SJCRH30 (cell line): ENCODE measurements at regions not wholly inside any gene's neighbourhood (a gene's known extent, or its start where the extent isn't known, plus 50 kb on each side); places are given as distances from the start of the nearest gene placed in this dataset.
"Not testable (repeated sequence)": the region's sequence is repeated elsewhere in the genome, so short reads cannot be mapped to it uniquely, and the experiment has no call there.

ENCODE experiments used
- DNase-seq, 2 experiments: peaks; one replicate each; pipeline ENCODE4 v3.0.0-alpha.2; 2015 to 2020
- H3K27ac ChIP-seq: fragments of 250-450 bp; sonication (Bioruptor Pico); 2 replicates; pipeline ENCODE4 v1.5.1; 2020; ENCODE audit warnings: mild to moderate bottlenecking, moderate library complexity
- H3K27me3 ChIP-seq: fragments of 250-450 bp; sonication (Bioruptor Pico); 2 replicates; pipeline ENCODE4 v1.5.1; 2020; ENCODE audit warnings: mild to moderate bottlenecking, moderate library complexity
- H3K36me3 ChIP-seq: fragments of 250-450 bp; sonication (Bioruptor Pico); 2 replicates; pipeline ENCODE4 v1.5.1; 2020; ENCODE audit warnings: mild to moderate bottlenecking, moderate library complexity
- H3K4me1 ChIP-seq: fragments of 250-450 bp; sonication (Bioruptor Pico); 2 replicates; pipeline ENCODE4 v1.5.1; 2020; ENCODE audit warnings: mild to moderate bottlenecking, moderate library complexity
- H3K4me3 ChIP-seq: fragments of 250-450 bp; sonication (Bioruptor Pico); 2 replicates; pipeline ENCODE4 v1.5.1; 2020; ENCODE audit warnings: mild to moderate bottlenecking, moderate library complexity
- H3K9me3 ChIP-seq: fragments of 250-450 bp; sonication (Bioruptor Pico); replicated peaks from 2 replicates; pipeline ENCODE4 v1.5.1; 2020; ENCODE audit warnings: mild to moderate bottlenecking, moderate library complexity

DNA sequence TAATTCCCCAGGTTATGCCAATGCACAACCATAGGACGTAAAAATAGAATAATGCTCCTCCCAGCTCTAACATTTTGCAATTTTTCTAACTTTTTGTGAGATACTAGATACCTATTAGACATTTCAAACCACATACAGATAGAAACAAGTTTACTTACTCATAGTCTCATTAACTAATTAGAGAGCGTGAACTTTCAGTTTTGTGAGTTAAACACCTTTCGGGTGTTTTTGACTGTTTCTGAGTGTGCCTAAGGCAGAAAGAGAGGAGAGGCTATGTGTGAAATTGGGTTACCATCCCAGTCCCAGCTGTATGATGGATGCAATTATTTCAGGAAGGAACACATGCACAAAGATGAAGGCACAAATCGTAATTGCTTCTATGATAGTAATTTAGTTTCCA is 300.4 kb upstream of the POU1F1 start:
- Histone ChIP-seq H3K4me3 (no peak overlapping the region), H3K36me3 (no peaks in the 10 kb centered on the region), H3K9me3 (no peaks in the 10 kb centered on the region), H3K4me1 (no peaks in the 10 kb centered on the region), H3K27ac (no peak overlapping the region), H3K27me3 (no peaks in the 10 kb centered on the region)
- no peak for DNase-seq

DNA sequence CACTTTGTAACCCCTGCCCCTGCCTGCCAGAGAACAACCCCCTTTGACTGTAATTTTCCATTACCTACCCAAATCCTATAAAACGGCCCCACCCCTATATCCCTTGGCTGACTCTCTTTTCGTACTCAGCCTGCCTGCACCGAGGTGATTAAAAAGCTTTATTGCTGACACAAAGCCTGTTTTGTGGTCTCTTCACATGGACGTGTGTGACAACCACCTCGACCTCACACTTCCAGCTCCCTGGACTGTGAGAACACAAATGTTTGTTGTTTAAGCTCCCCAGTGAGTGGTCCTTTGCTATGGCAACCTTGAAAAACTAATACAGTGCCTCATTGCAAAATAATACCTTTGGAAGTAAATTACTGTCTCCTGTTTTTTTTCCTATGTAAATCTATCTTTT is 299.2 kb upstream of the POU1F1 start:
- H3K27me3 ChIP-seq, result no peaks in the 10 kb centered on the region
- no peak for DNase-seq
- H3K4me1 ChIP-seq, result no peaks in the 10 kb centered on the region
- no peak overlapping the region for H3K27ac ChIP-seq
- no peak overlapping the region for H3K4me3 ChIP-seq
- no peaks in the 10 kb centered on the region for H3K36me3 ChIP-seq
- H3K9me3 ChIP-seq, result no peaks in the 10 kb centered on the region

DNA sequence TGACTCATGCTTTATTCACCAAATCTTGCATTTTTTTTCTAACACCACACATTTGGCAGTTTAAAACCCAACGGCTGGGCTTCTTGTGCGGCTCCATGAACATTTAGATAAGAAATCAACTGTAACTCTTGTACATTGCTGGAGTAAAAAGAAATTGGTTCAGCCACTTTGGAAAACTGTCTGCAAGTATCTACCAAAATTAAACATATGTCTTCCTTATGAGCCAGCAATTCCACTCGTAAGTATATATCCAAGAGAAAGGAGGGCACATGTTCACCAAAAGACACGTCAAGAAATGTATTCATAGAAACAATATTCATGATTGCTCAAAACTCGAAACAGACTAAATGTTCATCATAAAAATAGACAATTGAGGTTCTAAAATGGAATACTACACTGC is 291.9 kb upstream of the POU1F1 start:
- H3K36me3 ChIP-seq, result no peaks in the 10 kb centered on the region
- H3K27ac ChIP-seq, result no peak overlapping the region
- H3K27me3 ChIP-seq, result no peaks in the 10 kb centered on the region
- DNase-seq, result no peak
- H3K4me1 ChIP-seq, result no peaks in the 10 kb centered on the region
- no peak overlapping the region for H3K4me3 ChIP-seq
- no peaks in the 10 kb centered on the region for H3K9me3 ChIP-seq

DNA sequence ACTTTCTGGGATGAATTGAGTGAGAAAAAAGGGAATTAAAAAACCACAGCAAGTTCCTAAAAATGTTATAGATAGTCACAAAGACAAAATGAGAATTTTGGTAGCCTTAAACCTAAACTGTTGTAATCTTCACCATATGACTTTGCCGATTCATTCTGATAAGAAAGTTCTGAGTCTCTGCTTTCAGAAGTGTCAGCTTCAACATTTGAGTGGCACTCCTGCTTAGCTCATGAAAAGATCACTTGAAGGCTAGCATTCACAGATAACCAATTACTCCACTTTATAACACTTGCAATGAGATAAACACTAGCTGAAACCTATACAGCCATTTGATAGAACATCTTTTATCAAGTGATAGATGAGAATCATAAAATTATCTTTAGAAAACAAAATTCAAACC is 288.1 kb upstream of the POU1F1 start:
- DNase-seq, result no peak
- H3K27ac ChIP-seq, result no peak overlapping the region
- H3K27me3 ChIP-seq, result no peaks in the 10 kb centered on the region
- H3K4me1 ChIP-seq, result no peaks in the 10 kb centered on the region
- H3K4me3 ChIP-seq, result no peak overlapping the region
- H3K36me3 ChIP-seq, result no peaks in the 10 kb centered on the region
- no peaks in the 10 kb centered on the region for H3K9me3 ChIP-seq

DNA sequence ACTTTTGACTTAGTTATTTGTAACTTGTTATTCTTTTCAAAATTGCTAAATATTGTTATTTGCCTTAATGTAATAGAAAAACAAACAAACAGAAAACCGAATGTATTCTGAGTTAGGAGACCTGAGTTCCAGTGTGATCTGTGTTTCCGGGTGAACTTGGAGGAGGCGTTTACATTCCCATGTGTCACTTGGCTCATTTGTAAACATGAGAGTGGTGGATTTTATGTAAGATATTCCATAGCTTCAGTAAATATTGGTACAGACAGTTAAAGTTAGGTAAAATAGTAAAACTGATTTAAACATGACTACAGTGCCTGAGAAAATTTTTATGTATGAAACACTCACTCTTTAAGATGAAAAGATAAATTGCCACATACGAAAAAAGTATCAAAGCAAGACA is 287.3 kb upstream of the POU1F1 start:
- H3K36me3 ChIP-seq, result no peaks in the 10 kb centered on the region
- H3K27me3 ChIP-seq, result no peaks in the 10 kb centered on the region
- no peak overlapping the region for H3K27ac ChIP-seq
- H3K4me3 ChIP-seq, result no peak overlapping the region
- H3K4me1 ChIP-seq, result no peaks in the 10 kb centered on the region
- no peaks in the 10 kb centered on the region for H3K9me3 ChIP-seq
- no peak for DNase-seq

DNA sequence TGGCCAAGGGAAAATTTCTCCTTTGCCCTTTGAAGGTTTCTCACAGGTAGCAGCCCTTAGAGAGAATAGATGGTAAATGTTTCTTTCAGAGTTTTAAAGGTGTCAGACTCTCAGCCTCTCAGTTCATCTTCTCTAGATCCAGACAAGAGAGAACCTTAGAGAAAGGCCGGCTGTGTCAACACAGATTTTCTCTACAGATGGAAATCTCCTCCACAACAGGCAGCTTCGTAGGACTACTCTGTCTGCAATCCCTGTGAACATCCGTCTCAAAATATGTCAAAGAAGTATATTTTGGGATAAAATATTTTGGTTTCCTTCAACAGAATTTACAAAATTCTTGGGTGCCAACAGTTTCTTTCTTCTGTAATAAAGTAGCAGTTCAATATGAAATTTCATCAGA is 282.1 kb upstream of the POU1F1 start:
- no peaks in the 10 kb centered on the region for H3K4me1 ChIP-seq
- H3K4me3 ChIP-seq, result no peak overlapping the region
- no peaks in the 10 kb centered on the region for H3K9me3 ChIP-seq
- no peak overlapping the region for H3K27ac ChIP-seq
- no peaks in the 10 kb centered on the region for H3K36me3 ChIP-seq
- no peak for DNase-seq
- no peaks in the 10 kb centered on the region for H3K27me3 ChIP-seq

DNA sequence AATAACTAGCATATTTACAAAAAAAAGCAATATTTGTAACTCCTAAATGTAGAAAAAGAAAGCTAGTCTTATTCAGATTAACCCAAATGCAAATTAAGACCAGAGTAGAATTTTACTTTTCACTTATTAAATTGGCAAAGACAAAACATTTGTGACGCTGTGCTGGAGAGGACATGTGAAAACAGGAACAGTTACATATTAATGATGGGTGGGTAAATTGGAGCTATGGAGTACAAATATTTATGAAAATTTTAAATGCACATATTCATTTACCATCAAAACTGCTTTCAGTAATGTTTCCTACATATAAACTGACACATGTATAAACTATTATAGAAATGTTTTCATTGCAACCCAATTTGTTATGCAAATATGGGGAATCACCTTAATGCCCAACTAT is 278.9 kb upstream of the POU1F1 start:
- no peak overlapping the region for H3K27ac ChIP-seq
- H3K36me3 ChIP-seq, result no peaks in the 10 kb centered on the region
- no peak overlapping the region for H3K4me3 ChIP-seq
- no peaks in the 10 kb centered on the region for H3K9me3 ChIP-seq
- no peaks in the 10 kb centered on the region for H3K27me3 ChIP-seq
- DNase-seq, result no peak
- no peaks in the 10 kb centered on the region for H3K4me1 ChIP-seq

DNA sequence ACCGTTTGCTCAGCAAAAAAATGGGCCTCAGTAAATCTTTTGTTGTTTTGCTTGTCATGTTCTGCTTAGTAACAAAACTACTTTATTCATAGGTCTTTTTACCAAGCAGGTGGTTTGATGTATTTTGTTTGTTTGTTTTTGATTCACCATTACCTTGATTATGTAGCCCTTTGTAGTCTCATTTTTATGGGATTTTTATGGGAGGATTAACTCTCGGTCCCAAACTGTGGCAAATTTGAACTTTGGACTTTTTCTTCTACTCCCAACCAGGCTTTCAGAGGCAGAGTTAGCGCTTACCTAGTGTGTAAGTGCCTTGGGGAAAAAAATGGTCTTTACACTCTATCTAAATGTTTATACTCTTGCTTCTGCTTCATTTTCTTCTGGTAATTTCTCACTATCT is 276.7 kb upstream of the POU1F1 start:
- no peaks in the 10 kb centered on the region for H3K36me3 ChIP-seq
- no peak for DNase-seq
- no peaks in the 10 kb centered on the region for H3K9me3 ChIP-seq
- H3K27ac ChIP-seq, result no peak overlapping the region
- no peaks in the 10 kb centered on the region for H3K4me1 ChIP-seq
- no peak overlapping the region for H3K4me3 ChIP-seq
- no peaks in the 10 kb centered on the region for H3K27me3 ChIP-seq

DNA sequence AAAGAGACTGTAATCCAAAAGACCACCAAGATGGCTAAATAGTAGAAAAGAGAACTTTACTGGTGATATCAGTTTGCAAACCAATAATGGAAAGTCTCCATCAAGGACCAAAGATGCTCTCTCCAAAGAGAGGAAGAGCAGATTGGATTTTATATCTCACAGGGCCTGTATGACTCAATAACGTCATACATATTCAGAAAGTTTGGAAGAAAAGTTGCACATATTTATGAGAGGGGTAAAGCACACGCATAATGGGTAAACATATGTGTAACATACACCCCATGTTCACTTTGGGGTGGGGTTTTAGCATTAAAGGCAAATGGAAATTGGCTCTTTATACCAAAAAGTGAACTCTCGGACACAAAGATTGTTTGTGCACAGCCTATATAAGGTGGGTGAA is 274.5 kb upstream of the POU1F1 start:
- no peaks in the 10 kb centered on the region for H3K4me1 ChIP-seq
- H3K27me3 ChIP-seq, result no peaks in the 10 kb centered on the region
- no peak overlapping the region for H3K4me3 ChIP-seq
- DNase-seq, result no peak
- H3K36me3 ChIP-seq, result no peaks in the 10 kb centered on the region
- no peak overlapping the region for H3K27ac ChIP-seq
- H3K9me3 ChIP-seq, result no peaks in the 10 kb centered on the region

DNA sequence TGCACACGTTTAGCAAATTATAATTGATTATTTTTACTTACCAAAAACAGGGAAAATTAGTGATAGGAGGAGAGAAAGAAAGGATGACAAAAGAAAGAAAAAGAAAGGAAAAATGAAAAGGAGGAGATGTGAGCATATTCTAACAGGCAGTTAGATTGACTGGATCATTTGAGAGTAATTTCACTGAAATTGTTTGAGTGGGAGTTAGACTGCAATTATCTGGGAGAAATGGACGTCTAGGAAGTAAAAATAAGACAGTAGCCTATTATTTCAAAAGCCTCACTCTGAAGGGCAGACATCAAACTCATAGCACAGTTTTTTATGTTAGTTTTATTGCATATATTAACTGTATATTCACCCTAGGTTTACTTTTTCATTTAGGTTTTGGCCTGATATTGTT is 272.8 kb upstream of the POU1F1 start:
- H3K36me3 ChIP-seq, result no peaks in the 10 kb centered on the region
- H3K27me3 ChIP-seq, result no peaks in the 10 kb centered on the region
- no peak for DNase-seq
- H3K27ac ChIP-seq, result no peak overlapping the region
- no peak overlapping the region for H3K4me3 ChIP-seq
- H3K4me1 ChIP-seq, result no peaks in the 10 kb centered on the region
- H3K9me3 ChIP-seq, result no peaks in the 10 kb centered on the region

DNA sequence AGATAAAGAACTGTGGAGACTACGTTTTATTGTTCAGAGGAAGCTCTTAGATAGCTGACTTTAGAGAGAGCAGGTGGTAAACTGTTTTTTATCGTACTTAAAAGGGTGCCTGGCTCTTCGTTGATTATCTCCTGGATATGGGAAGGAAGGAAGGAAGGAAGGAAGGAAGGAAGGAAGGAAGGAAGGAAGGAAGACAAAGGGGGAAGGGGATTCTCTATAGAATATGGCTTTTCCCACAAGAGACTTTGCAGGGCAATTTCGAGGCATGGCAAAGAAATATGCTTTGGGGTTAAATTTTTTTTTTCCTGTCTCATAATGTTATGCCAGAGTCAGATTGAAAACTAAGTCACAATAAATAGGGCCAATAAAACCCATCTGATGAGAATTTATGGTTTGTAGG is 271.9 kb upstream of the POU1F1 start:
- Histone ChIP-seq H3K36me3 (no peaks in the 10 kb centered on the region), H3K4me3 (no peak overlapping the region), H3K27ac (no peak overlapping the region), H3K4me1 (no peaks in the 10 kb centered on the region), H3K27me3 (no peaks in the 10 kb centered on the region), H3K9me3 (no peaks in the 10 kb centered on the region)
- no peak for DNase-seq

DNA sequence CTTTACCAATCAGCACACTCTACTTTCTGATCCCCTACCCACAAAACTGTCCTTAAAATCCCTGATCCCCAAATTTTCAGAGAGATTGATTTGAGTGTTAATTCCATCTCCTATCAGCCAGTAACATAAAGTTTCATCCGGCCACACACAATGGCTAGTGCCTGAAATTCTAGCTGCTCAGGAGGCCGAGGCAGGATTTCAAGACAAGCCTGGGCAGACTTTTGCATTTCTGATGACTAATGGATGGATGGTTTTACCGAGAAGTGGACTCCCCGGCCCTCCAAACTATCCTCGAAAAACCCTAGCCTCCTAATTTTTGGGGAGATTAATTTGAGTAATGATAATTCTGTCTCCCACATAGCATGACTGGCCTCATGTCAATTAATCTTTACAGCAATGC is 269.8 kb upstream of the POU1F1 start:
- no peak for DNase-seq
- H3K4me3 ChIP-seq, result no peak overlapping the region
- H3K27me3 ChIP-seq, result no peaks in the 10 kb centered on the region
- H3K36me3 ChIP-seq, result no peaks in the 10 kb centered on the region
- H3K27ac ChIP-seq, result no peak overlapping the region
- no peaks in the 10 kb centered on the region for H3K4me1 ChIP-seq
- no peaks in the 10 kb centered on the region for H3K9me3 ChIP-seq

DNA sequence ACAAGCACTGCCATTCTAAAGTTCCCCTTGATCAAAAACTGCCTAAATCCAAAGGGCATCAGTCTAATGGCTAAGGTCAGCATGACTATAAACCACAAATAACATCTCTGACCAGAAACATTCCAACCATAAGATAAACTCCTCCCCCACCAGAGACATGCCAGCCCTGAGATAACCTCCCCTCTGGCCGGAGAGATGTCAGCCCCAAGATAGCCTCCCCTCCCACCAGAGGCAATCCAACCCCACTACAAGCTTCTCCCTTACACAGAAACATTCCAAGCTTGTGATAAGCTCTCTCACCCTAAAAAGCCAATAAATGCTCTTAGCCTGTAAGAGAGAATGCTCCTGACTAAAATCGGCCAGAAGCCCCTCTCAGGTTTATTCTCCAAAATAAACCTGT is 267.0 kb upstream of the POU1F1 start:
- not testable (repeated sequence) for H3K36me3 ChIP-seq, H3K4me1 ChIP-seq, H3K4me3 ChIP-seq, H3K27me3 ChIP-seq, H3K9me3 ChIP-seq, H3K27ac ChIP-seq, DNase-seq

DNA sequence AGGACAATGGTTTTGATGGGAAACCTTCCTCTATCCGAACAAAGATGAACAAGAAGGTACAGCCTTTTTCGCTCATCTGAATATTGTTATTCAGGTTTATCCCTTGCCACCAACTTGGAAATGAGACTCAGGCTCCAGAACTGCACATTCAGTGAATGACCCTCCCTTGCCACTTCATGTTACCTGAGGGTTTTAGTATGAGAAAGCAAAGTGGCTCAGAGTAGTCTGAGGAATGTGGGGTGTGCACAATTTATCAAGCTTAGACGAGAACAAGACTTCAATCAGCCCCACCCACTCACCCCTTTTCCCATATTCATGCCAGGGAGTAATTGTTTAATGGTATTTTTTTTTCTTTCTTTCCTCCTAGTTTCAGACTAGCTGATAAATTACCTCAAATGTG is 265.3 kb upstream of the POU1F1 start:
- no peak overlapping the region for H3K4me3 ChIP-seq
- H3K4me1 ChIP-seq, result no peaks in the 10 kb centered on the region
- no peaks in the 10 kb centered on the region for H3K9me3 ChIP-seq
- H3K27ac ChIP-seq, result no peak overlapping the region
- H3K27me3 ChIP-seq, result no peaks in the 10 kb centered on the region
- no peaks in the 10 kb centered on the region for H3K36me3 ChIP-seq
- no peak for DNase-seq

DNA sequence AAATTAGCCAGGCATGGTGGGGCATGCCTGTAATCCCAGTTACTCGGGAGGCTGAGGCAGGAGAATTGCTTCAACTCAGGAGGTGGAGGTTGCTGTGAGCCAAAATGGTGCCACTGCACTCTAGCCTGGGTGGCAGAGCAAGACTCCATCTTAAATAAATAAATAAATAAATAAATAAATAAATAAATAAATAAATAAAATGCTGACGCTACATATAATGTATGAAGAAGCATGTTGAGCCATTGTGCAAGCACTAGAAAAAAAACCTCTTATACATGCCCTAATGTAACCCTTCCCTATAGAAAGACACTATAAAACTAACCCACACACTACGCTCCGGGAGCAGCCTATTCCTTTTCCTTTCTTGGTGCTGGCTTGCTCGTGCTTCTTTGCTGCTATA is 262.3 kb upstream of the POU1F1 start:
- not testable (repeated sequence) for H3K9me3 ChIP-seq, H3K4me1 ChIP-seq, H3K27me3 ChIP-seq, H3K4me3 ChIP-seq, DNase-seq, H3K27ac ChIP-seq, H3K36me3 ChIP-seq

DNA sequence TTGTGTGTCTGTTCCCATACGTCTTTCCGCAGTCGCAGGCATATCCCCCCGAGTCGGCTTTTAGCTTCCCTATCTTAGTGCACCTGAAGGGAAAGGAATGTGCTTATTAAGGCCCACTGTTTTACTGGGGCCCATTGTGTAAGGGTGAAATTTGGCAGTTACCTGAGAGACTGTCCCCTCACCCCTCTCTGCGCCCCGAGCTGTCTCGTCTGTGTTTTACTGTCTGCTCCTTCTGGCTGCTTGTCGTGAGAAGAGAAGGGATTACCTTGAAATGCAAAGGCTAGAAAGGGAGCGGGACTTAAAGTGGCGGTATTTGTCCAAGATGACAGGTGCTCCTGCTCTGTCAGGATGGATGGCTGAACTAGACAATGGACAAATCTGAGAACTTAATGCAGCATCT is 233.0 kb upstream of the POU1F1 start:
- Histone ChIP-seq H3K27me3 (no peaks in the 10 kb centered on the region), H3K4me3 (no peak overlapping the region), H3K36me3 (no peaks in the 10 kb centered on the region), H3K27ac (no peak overlapping the region), H3K9me3 (no peaks in the 10 kb centered on the region), H3K4me1 (no peaks in the 10 kb centered on the region)
- DNase-seq, result peak in 1 of 2 experiments; percentile 1

DNA sequence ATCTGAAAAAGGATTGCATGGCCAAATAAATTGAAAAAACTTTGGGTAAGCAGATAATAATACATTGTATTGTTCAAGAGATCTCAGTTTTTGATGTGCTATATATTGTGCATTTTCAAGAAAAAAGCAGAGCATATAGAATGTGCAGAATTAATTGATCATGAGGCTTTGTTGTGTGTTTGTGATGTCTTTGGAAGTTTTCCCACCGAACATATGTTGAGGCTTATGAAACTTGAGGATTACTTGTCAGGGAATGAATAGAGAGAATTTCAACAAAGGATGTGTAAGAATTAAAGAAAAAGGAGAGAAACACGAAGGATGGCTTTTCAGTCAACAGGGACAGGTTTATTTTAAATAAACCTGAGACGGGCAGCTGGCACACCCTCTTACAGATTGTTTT is 232.5 kb upstream of the POU1F1 start:
- Histone ChIP-seq H3K27me3 (no peaks in the 10 kb centered on the region), H3K4me1 (no peaks in the 10 kb centered on the region), H3K36me3 (no peaks in the 10 kb centered on the region), H3K4me3 (no peak overlapping the region), H3K27ac (no peak overlapping the region), H3K9me3 (no peaks in the 10 kb centered on the region)
- DNase-seq, result no peak
